Tibial nerve (tissue), 3 donors: ENCODE measurements at regions not wholly inside any gene's neighbourhood (a gene's known extent, or its start where the extent isn't known, plus 50 kb on each side); places are given as distances from the start of the nearest gene placed in this dataset.

Experiments used
- CTCF ChIP-seq, 5 experiments: fragments of 200-600 bp in 3 of 5; fragments of 450-650 bp in 2 of 5; sonication (generic) in 3 of 5; IDR thresholded peaks; one replicate each; pipeline ENCODE4 v1.5.1; 2016 to 2019; ENCODE audit warnings: antibody characterized with exemption in 5 of 5, mild to moderate bottlenecking in 3 of 5, moderate library complexity in 2 of 5
- POLR2A ChIP-seq, 2 donors: fragments of 450-650 bp; IDR thresholded peaks; one replicate each; pipeline ENCODE4 v1.6.1; 2017; ENCODE audit warnings: antibody characterized with exemption in 2 of 2, mild to moderate bottlenecking in 2 of 2, moderate library complexity in 2 of 2

DNA sequence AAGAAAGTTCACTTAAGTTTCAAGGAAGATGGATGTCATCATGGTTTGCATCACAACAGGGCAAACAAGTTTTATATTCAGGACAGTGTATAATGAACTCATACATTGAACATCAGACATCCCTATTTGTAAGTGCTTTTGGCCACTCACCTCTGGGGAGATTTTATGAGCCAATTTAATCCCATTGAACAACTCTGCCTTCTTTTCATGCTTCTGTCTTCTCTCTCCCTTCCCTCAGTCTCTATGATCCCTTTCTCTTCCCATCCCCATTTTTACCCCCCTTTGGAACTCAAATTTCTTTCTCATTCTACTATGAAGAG lies 234.3 kb upstream of the POU2AF2 start:
- TF ChIP-seq POLR2A (IDR thresholded peaks at IDR 0.05) (no peak), CTCF (IDR thresholded peaks at IDR 0.05) (no peak)
